HEK293 (cell line): ENCODE measurements at regions not wholly inside any gene's neighbourhood (a gene's known extent, or its start where the extent isn't known, plus 50 kb on each side); places are given as distances from the start of the nearest gene placed in this dataset.
A peak's percentile ranks its signal among the peaks of the same experiment; 100 is the strongest.

Experiments
- CTCF ChIA-PET: fragments of 350-600 bp; formaldehyde crosslinking; extraction: SDS; loops from one replicate; lab custom pipeline; 2021; ENCODE audit warnings: antibody characterized with exemption; lab: Yijun Ruan, JAX
- POLR2A ChIA-PET: fragments of 300-600 bp; formaldehyde crosslinking; extraction: SDS; loops from one replicate; lab custom pipeline; 2020; ENCODE audit warnings: antibody characterized with exemption, inconsistent platforms; lab: Yijun Ruan, JAX
- H3K27ac ChIP-seq: fragments of 200-500 bp; sonication (Bioruptor generic); 2 replicates; pipeline ENCODE4 v1.5.1; 2014; ENCODE audit warnings: low read depth, low read length, control low read depth, inconsistent platforms; ENCODE audit errors: extremely low read depth
- H3K36me3 ChIP-seq, 2 experiments: fragments of 200-500 bp in 1 of 2; sonication (Bioruptor generic) in 1 of 2; 1 replicate in 1 of 2; 2 replicates in 1 of 2; pipeline ENCODE4 v1.5.1; 2014 to 2017; ENCODE audit warnings: inconsistent platforms in 2 of 2, low read length in 2 of 2; ENCODE audit not compliant: control insufficient read depth in 2 of 2, insufficient read depth in 1 of 2
- H3K4me1 ChIP-seq: fragments of 200-500 bp; sonication (Bioruptor generic); 2 replicates; pipeline ENCODE4 v1.5.1; 2014; ENCODE audit warnings: mild to moderate bottlenecking, low read length, inconsistent platforms; ENCODE audit not compliant: control insufficient read depth, insufficient read depth
- H3K4me3 ChIP-seq: 2 replicates; pipeline ENCODE4 v1.5.1; 2011; ENCODE audit warnings: low read depth, mild to moderate bottlenecking, control low read depth, low read length, moderate library complexity
- H3K9me3 ChIP-seq: fragments of 200-500 bp; sonication (Bioruptor generic); 2 replicates; pipeline ENCODE4 v1.5.1; 2014; ENCODE audit warnings: low read depth, low read length, inconsistent platforms; ENCODE audit not compliant: control insufficient read depth, insufficient read depth
- HOXC10 ChIP-seq: sonication (generic); formaldehyde crosslinking; IDR thresholded peaks from 2 replicates; pipeline ENCODE4 v1.8.1; 2023; ENCODE audit warnings: mild to moderate bottlenecking, missing genetic modification reagents
- KLF1 ChIP-seq: fragments of 450-650 bp; formaldehyde crosslinking; IDR thresholded peaks from 2 replicates; pipeline ENCODE4 v1.5.1; 2016; ENCODE audit warnings: missing biosample characterization, missing genetic modification characterization
- KLF17 ChIP-seq: fragments of 450-650 bp; formaldehyde crosslinking; IDR thresholded peaks from 2 replicates; pipeline ENCODE4 v1.5.1; 2016; ENCODE audit warnings: missing biosample characterization, missing genetic modification characterization
- OSR2 ChIP-seq: fragments of 450-650 bp; formaldehyde crosslinking; IDR thresholded peaks from 2 replicates; pipeline ENCODE4 v1.5.1; 2016; ENCODE audit warnings: missing biosample characterization, missing genetic modification characterization
- RBAK ChIP-seq: fragments of 450-650 bp; formaldehyde crosslinking; IDR thresholded peaks from 2 replicates; pipeline ENCODE4 v1.5.1; 2016; ENCODE audit warnings: missing biosample characterization, missing genetic modification characterization
- SP3 ChIP-seq: fragments of 450-650 bp; formaldehyde crosslinking; IDR thresholded peaks from 2 replicates; pipeline ENCODE4 v1.5.1; 2016; ENCODE audit warnings: missing biosample characterization, missing genetic modification characterization
- TCF7L2 ChIP-seq: IDR thresholded peaks from 2 replicates; pipeline ENCODE4 v1.6.1; 2011; ENCODE audit warnings: low read depth, mild to moderate bottlenecking, inconsistent platforms, low read length, moderate library complexity, borderline replicate concordance
- TRIM28 ChIP-seq: IDR thresholded peaks from 2 replicates; pipeline ENCODE4 v1.6.1; 2011; ENCODE audit warnings: low read length, control low read depth, borderline replicate concordance
- YY2 ChIP-seq: fragments of 450-650 bp; formaldehyde crosslinking; IDR thresholded peaks from 2 replicates; pipeline ENCODE4 v1.5.1; 2016; ENCODE audit warnings: missing biosample characterization, missing genetic modification characterization
- ZBTB20 ChIP-seq: fragments of 450-650 bp; formaldehyde crosslinking; IDR thresholded peaks from 2 replicates; pipeline ENCODE4 v1.5.1; 2016; ENCODE audit warnings: missing biosample characterization, missing genetic modification characterization
- ZFP41 ChIP-seq: fragments of 450-650 bp; formaldehyde crosslinking; IDR thresholded peaks from 2 replicates; pipeline ENCODE4 v1.5.1; 2016; ENCODE audit warnings: missing biosample characterization, missing genetic modification characterization, borderline replicate concordance
- ZFP69B ChIP-seq: fragments of 450-650 bp; formaldehyde crosslinking; IDR thresholded peaks from 2 replicates; pipeline ENCODE4 v1.5.1; 2016; ENCODE audit warnings: missing biosample characterization, missing genetic modification characterization
- ZNF121 ChIP-seq: fragments of 450-650 bp; formaldehyde crosslinking; IDR thresholded peaks from 2 replicates; pipeline ENCODE4 v1.5.1; 2016; ENCODE audit warnings: missing biosample characterization, missing genetic modification characterization
- ZNF138 ChIP-seq: fragments of 450-650 bp; formaldehyde crosslinking; IDR thresholded peaks from 2 replicates; pipeline ENCODE4 v1.5.1; 2016; ENCODE audit warnings: missing biosample characterization, missing genetic modification characterization, borderline replicate concordance
- ZNF148 ChIP-seq: fragments of 450-650 bp; formaldehyde crosslinking; IDR thresholded peaks from 2 replicates; pipeline ENCODE4 v1.5.0; 2017; ENCODE audit warnings: missing biosample characterization, missing genetic modification characterization, borderline replicate concordance
- ZNF155 ChIP-seq: fragments of 450-650 bp; formaldehyde crosslinking; IDR thresholded peaks from 2 replicates; pipeline ENCODE4 v1.5.1; 2016; ENCODE audit warnings: missing biosample characterization, missing genetic modification characterization
- ZNF175 ChIP-seq: fragments of 450-650 bp; formaldehyde crosslinking; IDR thresholded peaks from 2 replicates; pipeline ENCODE4 v1.5.1; 2016; ENCODE audit warnings: missing biosample characterization, missing genetic modification characterization
- ZNF221 ChIP-seq: fragments of 450-650 bp; formaldehyde crosslinking; IDR thresholded peaks from 2 replicates; pipeline ENCODE4 v1.5.1; 2017; ENCODE audit warnings: missing biosample characterization, missing genetic modification characterization, borderline replicate concordance
- ZNF223 ChIP-seq: fragments of 450-650 bp; formaldehyde crosslinking; IDR thresholded peaks from 2 replicates; pipeline ENCODE4 v1.5.1; 2016; ENCODE audit warnings: missing biosample characterization, missing genetic modification characterization
- ZNF26 ChIP-seq: fragments of 450-650 bp; formaldehyde crosslinking; IDR thresholded peaks from 2 replicates; pipeline ENCODE4 v1.5.1; 2016; ENCODE audit warnings: missing biosample characterization, missing genetic modification characterization
- ZNF274 ChIP-seq, 2 experiments: fragments of 200-500 bp in 1 of 2; fragments of 450-650 bp in 1 of 2; sonication (Bioruptor generic) in 1 of 2; formaldehyde crosslinking in 1 of 2; IDR thresholded peaks; 2 replicates each; pipeline versions ENCODE4 v1.5.1 to v1.6.1; 2014 to 2016; ENCODE audit warnings: borderline replicate concordance in 1 of 2, inconsistent platforms in 1 of 2, low read length in 1 of 2, missing biosample characterization in 1 of 2, missing genetic modification characterization in 1 of 2
- ZNF311 ChIP-seq: fragments of 450-650 bp; formaldehyde crosslinking; IDR thresholded peaks from 2 replicates; pipeline ENCODE4 v1.5.1; 2017; ENCODE audit warnings: missing biosample characterization, missing genetic modification characterization, borderline replicate concordance
- ZNF416 ChIP-seq: fragments of 450-650 bp; formaldehyde crosslinking; IDR thresholded peaks from 2 replicates; pipeline ENCODE4 v1.5.1; 2016; ENCODE audit warnings: missing biosample characterization, missing genetic modification characterization
- ZNF621 ChIP-seq: fragments of 450-650 bp; formaldehyde crosslinking; IDR thresholded peaks from 2 replicates; pipeline ENCODE4 v1.5.1; 2017; ENCODE audit warnings: missing biosample characterization, missing genetic modification characterization
- ZNF660 ChIP-seq: fragments of 450-650 bp; IDR thresholded peaks from 2 replicates; pipeline ENCODE4 v1.5.1; 2018; ENCODE audit warnings: missing biosample characterization, mild to moderate bottlenecking, missing genetic modification characterization
- ZNF701 ChIP-seq: fragments of 450-650 bp; formaldehyde crosslinking; IDR thresholded peaks from 2 replicates; pipeline ENCODE4 v1.5.1; 2016; ENCODE audit warnings: missing biosample characterization, missing genetic modification characterization
- ZNF830 ChIP-seq: fragments of 450-650 bp; IDR thresholded peaks from 2 replicates; pipeline ENCODE4 v1.5.0; 2018; ENCODE audit warnings: missing biosample characterization, missing genetic modification characterization, low read depth, mild to moderate bottlenecking, moderate library complexity

GRCh38 chr5:2128686-2129355 lies 246.1 kb upstream of the IRX4 start:
- peak; percentile 62 for TF ChIP-seq TCF7L2
- TF ChIP-seq ZNF26 (tag by site-specific recombination), result no peak
- no peak for TF ChIP-seq ZNF621 (tag by site-specific recombination)
- TF ChIP-seq KLF17, result no peak
- TF ChIP-seq KLF1 (tag by site-specific recombination), result no peak
- no peak for TF ChIP-seq ZNF660 (tag by site-specific recombination)
- no peak for TF ChIP-seq ZNF121 (tag by site-specific recombination)
- H3K4me3 ChIP-seq, result no peak overlapping the region
- no peaks in the 10 kb centered on the region for H3K9me3 ChIP-seq
- ChIA-PET CTCF (no interaction called here), POLR2A (no interaction called here)
- no peak overlapping the region for H3K27ac ChIP-seq
- H3K36me3 ChIP-seq, result no peaks in the 10 kb centered on the region
- H3K4me1 ChIP-seq, result no peaks in the 10 kb centered on the region

- ChIA-PET CTCF (no interaction called here), POLR2A (no interaction called here)
- no peak overlapping the region for H3K27ac ChIP-seq
- H3K36me3 ChIP-seq, result no peaks in the 10 kb centered on the region
- TF ChIP-seq SP3 (tag by site-specific recombination), result no peak
- TF ChIP-seq ZNF416 (tag by site-specific recombination), result no peak
- TF ChIP-seq TRIM28, result no peak
- no peak for TF ChIP-seq ZFP41 (tag by site-specific recombination)
- TF ChIP-seq ZNF221, result no peak
- H3K4me1 ChIP-seq, result no peaks in the 10 kb centered on the region
- H3K9me3 ChIP-seq, result no peaks in the 10 kb centered on the region; the same call in 1 of the 2 replicates
- no peak overlapping the region for H3K4me3 ChIP-seq
These were observed 243.8 kb upstream of the IRX4 start for GRCh38 chr5:2126512-2126911.

GRCh38 chr5:2125901-2126265 lies 243.2 kb upstream of the IRX4 start:
- H3K36me3 ChIP-seq, result no peaks in the 10 kb centered on the region
- H3K4me1 ChIP-seq, result no peaks in the 10 kb centered on the region
- no peaks in the 10 kb centered on the region; the same call in 1 of the 2 replicates for H3K9me3 ChIP-seq
- H3K27ac ChIP-seq, result no peak overlapping the region
- CTCF ChIA-PET, result no interaction called here
- POLR2A ChIA-PET, result no interaction called here
- no peak overlapping the region for H3K4me3 ChIP-seq
- TF ChIP-seq ZFP69B (tag by site-specific recombination) (no peak), ZNF175 (tag by site-specific recombination) (no peak), ZNF311 (no peak), YY2 (tag by site-specific recombination) (no peak), RBAK (tag by site-specific recombination) (no peak), ZNF155 (tag by site-specific recombination) (no peak), ZNF223 (tag by site-specific recombination) (no peak), ZNF274 (IDR thresholded peaks at IDR 0.05; ENCODE audit: low read length) (no peak), ZNF274 (tag by site-specific recombination; IDR thresholded peaks at IDR 0.05; ENCODE audit: borderline replicate concordance) (no peak), ZNF148 (no peak), ZNF830 (tag by site-specific recombination) (no peak), HOXC10 (CRISPR knock-in tag) (no peak), OSR2 (tag by site-specific recombination) (no peak), ZNF701 (no peak), ZBTB20 (no peak), ZNF138 (tag by site-specific recombination) (no peak)
